Immature natural killer cell (primary cell): ENCODE measurements at regions not wholly inside any gene's neighbourhood (a gene's known extent, or its start where the extent isn't known, plus 50 kb on each side); places are given as distances from the start of the nearest gene placed in this dataset.
"Not testable (repeated sequence)": the region's sequence is repeated elsewhere in the genome, so short reads cannot be mapped to it uniquely, and the experiment has no call there.

Experiments
- DNase-seq, 3 donors: peaks; one replicate each; pipeline ENCODE4 v3.0.0; 2022; ENCODE audit warnings: mixed read lengths in 1 of 3
- H3K27ac Mint-ChIP-seq, 6 donors: one replicate each; pipeline ENCODE4 v1.8.0; 2020; ENCODE audit warnings: mixed read lengths in 6 of 6, mild to moderate bottlenecking in 5 of 6, inconsistent platforms in 4 of 6, moderate library complexity in 3 of 6
- H3K27me3 Mint-ChIP-seq, 3 donors: one replicate each; pipeline ENCODE4 v1.8.0; 2020 to 2021; ENCODE audit warnings: low read depth in 3 of 3, mild to moderate bottlenecking in 3 of 3, mixed read lengths in 3 of 3, moderate library complexity in 3 of 3, inconsistent platforms in 1 of 3
- H3K36me3 Mint-ChIP-seq, 3 donors: one replicate each; pipeline ENCODE4 v1.8.0; 2020; ENCODE audit warnings: mixed read lengths in 3 of 3, inconsistent platforms in 2 of 3, mild to moderate bottlenecking in 2 of 3
- H3K4me1 Mint-ChIP-seq, 2 donors: one replicate each; pipeline ENCODE4 v1.8.0; 2020; ENCODE audit warnings: inconsistent platforms in 2 of 2, mild to moderate bottlenecking in 2 of 2, mixed read lengths in 2 of 2, moderate library complexity in 1 of 2
- H3K4me3 Mint-ChIP-seq, 5 donors: one replicate each; pipeline ENCODE4 v1.8.0; 2020; ENCODE audit warnings: mild to moderate bottlenecking in 5 of 5, mixed read lengths in 5 of 5, inconsistent platforms in 3 of 5, moderate library complexity in 3 of 5
- H3K9me3 Mint-ChIP-seq, 6 donors: one replicate each; pipeline ENCODE4 v1.8.0; 2020; ENCODE audit warnings: mild to moderate bottlenecking in 6 of 6, mixed read lengths in 6 of 6, inconsistent platforms in 4 of 6, moderate library complexity in 3 of 6

DNA sequence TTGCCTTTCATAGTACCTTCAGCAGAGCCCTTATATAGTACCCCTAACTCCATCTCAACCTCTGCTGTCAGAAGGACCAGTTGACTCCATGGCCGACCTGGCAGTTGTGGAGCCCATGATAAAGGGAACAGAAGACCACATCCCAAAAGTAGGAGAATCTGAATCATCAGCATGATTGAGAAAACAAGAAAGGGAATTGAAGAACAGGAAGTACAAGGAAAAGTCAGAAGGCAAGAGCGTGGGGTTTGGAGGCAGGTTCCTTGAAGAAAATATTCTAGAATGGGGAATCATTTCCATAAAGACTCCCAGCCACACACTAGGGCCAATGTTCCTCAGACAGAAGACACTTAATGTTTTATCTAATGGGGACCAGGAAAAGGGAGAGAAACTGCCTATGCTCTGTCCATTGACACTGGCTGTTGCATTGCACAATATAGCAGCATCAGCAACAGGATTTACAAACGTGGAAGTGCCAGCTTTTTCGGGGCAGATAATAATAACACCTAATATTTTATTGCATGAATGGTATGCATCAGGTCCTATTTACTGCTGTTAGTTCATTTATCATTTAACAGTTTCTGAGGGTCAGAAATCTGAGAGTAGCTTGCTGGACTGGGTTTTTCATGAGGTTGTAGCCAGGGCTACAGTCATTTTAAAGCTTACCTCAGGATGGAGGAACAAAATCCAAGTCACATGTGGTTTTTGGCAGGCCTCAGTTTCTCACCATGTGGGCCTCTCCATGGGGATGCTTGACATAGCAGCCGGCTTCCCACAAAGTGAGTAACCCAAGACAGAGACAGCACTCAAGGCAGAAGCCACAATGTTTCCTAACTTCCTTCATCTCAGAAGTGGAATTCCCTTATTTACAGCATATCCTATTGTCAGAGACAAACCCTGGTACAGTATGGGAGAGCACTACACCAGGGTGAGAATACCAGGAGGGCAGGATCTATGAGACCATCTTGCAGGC is 483.4 kb downstream of the PLPP3 start:
- Mint-ChIP-seq H3K4me3 (no peak overlapping the region), H3K27ac (no peak overlapping the region), H3K9me3 (peaks cover 0 to 2% (median under 1%) of the 10 kb centered on the region in 6 donors), H3K4me1 (no peaks in the 10 kb centered on the region), H3K36me3 (no peaks in the 10 kb centered on the region), H3K27me3 (peaks cover 2 to 3% (median 2%) of the 10 kb centered on the region in 3 donors)
- DNase-seq, result no peak

DNA sequence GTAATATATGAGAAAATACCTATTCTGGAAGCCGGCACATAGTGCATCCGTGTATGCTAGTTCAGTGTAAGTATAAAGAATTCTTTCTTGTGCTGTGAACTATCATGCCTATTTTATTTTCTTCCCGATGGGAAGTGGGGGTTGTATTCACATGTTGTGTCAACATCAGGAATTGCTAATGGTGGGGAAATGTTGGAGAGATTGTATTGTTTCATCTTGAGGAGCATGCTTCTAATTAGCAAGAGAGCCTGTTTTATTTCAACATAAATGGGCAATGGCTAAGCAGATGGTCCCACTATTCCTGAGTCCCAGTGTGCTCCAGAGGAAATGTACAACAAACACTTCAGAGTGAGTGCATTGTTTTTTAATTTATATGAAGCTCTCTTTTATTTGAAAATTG is 485.2 kb downstream of the PLPP3 start:
- Mint-ChIP-seq H3K4me1 (no peaks in the 10 kb centered on the region), H3K9me3 (peaks cover 0 to 1% (median under 1%) of the 10 kb centered on the region in 6 donors), H3K27ac (no peak overlapping the region), H3K27me3 (peaks cover under 1 to 2% (median 2%) of the 10 kb centered on the region in 3 donors), H3K4me3 (no peak overlapping the region), H3K36me3 (no peaks in the 10 kb centered on the region)
- no peak for DNase-seq

DNA sequence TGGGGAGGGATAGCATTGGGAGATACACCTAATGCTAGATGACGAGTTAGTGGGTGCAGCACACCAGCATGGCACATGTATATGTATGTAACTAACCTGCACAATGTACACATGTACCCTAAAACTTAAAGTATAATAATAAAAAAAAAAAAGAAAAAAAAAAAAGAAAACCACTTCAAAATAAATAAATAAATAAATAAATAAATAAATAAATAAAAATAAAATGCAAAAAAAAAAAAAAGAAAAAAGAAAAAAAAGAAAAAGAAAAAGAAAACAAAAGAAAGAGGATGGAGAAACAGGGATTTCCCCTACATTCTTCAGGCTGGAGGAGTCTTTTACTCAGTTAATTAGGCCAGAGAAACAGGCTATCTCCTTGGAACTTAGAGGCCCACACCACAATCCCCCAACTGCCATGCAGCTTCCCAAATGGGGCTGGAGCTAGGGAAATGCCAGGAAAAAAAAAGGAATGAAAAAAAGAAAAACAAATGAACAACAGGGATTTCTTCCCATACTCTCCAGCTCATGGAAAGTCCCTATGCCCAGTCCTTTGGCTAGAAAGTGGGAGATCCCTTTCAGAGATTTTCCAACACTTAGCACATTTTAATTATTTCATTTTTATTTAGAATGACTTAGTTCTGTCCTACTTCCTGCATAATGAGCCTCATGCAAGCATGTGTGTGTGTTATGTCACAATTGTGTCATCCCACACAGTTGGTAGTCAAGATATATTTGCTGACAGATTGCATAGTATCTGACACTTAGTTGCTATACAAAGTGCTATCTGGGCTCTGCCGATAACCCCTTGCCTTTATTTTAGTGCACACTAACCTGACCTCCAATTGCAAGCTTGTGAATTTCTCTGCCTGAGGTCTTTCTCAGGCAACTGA is 486.4 kb downstream of the PLPP3 start:
- Mint-ChIP-seq H3K4me3 (no peak overlapping the region), H3K27me3 (peaks cover 0 to 2% (median 2%) of the 10 kb centered on the region in 3 donors), H3K9me3 (peaks cover 0 to 10% (median 2%) of the 10 kb centered on the region in 6 donors), H3K4me1 (no peaks in the 10 kb centered on the region), H3K36me3 (no peaks in the 10 kb centered on the region), H3K27ac (no peak overlapping the region)
- DNase-seq, result no peak

DNA sequence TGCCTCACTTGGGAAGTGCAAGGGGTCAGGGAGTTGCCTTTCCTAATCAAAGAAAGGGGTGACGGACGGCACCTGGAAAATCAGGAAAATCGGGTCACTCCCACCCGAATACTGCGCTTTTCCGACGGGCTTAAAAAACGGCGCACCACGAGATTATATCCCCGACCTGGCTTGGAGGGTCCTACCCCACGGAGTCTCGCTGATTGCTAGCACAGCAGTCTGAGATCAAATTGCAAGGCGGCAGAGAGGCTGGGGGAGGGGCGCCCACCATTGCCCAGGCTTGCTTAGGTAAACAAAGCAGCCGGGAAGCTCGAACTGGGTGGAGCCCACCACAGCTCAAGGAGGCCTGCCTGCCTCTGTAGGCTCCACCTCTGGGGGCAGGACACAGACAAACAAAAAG is 489.5 kb downstream of the PLPP3 start:
- DNase-seq, H3K27me3 Mint-ChIP-seq, H3K36me3 Mint-ChIP-seq, H3K4me1 Mint-ChIP-seq, H3K4me3 Mint-ChIP-seq, H3K27ac Mint-ChIP-seq: not testable (repeated sequence)
- peaks cover 0 to 15% (median 6%) of the 10 kb centered on the region in 6 donors for H3K9me3 Mint-ChIP-seq

DNA sequence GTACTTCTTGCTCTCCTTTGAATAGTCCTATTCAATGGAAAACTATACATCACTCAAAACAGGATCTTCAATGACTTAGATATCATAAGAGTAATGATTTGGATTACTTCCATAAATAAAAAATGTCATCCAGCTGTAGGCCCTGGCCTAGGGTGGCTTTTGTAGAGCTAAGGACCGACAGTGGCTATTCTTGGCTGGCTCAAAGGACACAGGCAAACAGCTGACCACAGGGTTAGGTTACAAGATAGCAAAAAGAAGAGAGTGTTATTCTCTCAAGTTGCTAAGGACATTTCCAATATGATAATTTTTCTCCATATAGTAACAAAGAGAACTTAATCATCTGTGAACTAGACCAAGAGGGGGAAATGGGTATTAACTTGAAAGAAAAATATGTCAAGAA is 495.1 kb downstream of the PLPP3 start:
- Mint-ChIP-seq H3K4me3 (no peak overlapping the region), H3K27me3 (peaks cover 0 to 5% (median 0%) of the 10 kb centered on the region in 3 donors), H3K27ac (no peak overlapping the region), H3K36me3 (no peaks in the 10 kb centered on the region), H3K9me3 (peaks cover 0 to 15% (median 6%) of the 10 kb centered on the region in 6 donors), H3K4me1 (no peaks in the 10 kb centered on the region)
- DNase-seq, result no peak

DNA sequence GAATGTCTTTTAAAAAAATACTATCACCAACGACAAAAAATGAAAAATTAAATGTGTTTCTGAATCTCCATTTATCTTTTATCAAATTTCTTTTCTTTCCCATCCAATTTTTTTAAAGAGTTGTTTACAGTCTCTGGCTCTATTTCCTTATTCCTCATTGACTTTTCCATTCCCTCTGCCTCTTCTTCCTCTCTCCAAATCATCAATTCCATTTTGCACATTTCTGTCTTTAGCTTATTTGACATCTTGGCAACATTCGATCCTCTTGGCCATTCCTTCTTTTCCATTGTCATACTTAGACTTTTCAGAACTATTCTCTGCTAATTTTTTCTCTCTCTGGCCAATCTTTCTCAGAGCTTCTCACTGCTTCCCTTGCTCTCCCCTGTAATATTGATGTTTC is 497.6 kb downstream of the PLPP3 start:
- no peak overlapping the region for H3K27ac Mint-ChIP-seq
- H3K36me3 Mint-ChIP-seq, result no peaks in the 10 kb centered on the region
- peaks cover 0 to 5% (median under 1%) of the 10 kb centered on the region in 6 donors for H3K9me3 Mint-ChIP-seq
- peaks cover 0 to 5% (median 0%) of the 10 kb centered on the region in 3 donors for H3K27me3 Mint-ChIP-seq
- H3K4me3 Mint-ChIP-seq, result no peak overlapping the region
- no peak for DNase-seq
- H3K4me1 Mint-ChIP-seq, result no peaks in the 10 kb centered on the region

DNA sequence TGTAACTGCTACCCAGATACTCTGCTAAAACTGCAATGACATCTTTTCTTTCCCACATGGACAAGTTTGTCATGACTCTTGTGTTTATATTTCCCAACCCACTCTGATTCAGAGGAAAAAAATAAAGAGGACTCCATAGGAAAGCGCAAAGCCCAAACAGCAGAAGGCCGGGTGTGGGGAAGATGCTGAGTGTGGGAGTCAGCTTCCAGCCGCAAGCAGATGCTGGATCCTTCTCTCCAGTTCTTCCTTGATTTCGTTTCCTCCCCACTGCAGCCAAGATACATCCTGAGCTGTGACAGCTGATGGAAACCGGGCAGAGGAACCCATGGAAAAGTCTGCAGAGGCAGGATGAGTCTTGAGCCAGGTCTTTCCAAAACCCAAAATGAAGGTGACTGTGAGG is 498.2 kb downstream of the PLPP3 start:
- no peaks in the 10 kb centered on the region for H3K4me1 Mint-ChIP-seq
- H3K4me3 Mint-ChIP-seq, result no peak overlapping the region
- DNase-seq, result no peak
- H3K27me3 Mint-ChIP-seq, result peaks cover 0 to 5% (median 0%) of the 10 kb centered on the region in 3 donors
- peaks cover 0 to 5% (median 0%) of the 10 kb centered on the region in 6 donors for H3K9me3 Mint-ChIP-seq
- no peaks in the 10 kb centered on the region for H3K36me3 Mint-ChIP-seq
- no peak overlapping the region for H3K27ac Mint-ChIP-seq

DNA sequence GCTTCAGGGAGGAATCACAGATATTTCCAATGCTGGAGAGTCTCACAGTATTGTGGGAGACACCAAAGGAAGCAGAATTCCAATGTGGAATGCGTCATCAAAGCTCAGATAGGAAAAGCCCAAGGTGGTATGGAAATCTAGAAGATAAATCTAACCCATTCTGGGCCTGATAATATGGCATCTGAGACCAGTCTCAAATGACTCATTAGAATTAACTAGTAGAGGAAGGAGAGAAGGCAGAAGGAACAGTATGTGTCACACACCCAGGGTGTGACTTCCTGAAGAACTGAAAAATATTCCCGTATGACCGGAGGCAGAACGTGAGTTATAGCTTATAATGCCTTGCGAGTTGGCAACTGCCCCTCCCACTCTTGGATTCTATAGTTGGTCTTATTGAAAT is 499.2 kb downstream of the PLPP3 start:
- no peaks in the 10 kb centered on the region for H3K4me1 Mint-ChIP-seq
- no peaks in the 10 kb centered on the region for H3K36me3 Mint-ChIP-seq
- peaks cover 0 to 3% (median under 1%) of the 10 kb centered on the region in 6 donors for H3K9me3 Mint-ChIP-seq
- no peak overlapping the region for H3K27ac Mint-ChIP-seq
- DNase-seq, result no peak
- peaks cover 0 to 5% (median 0%) of the 10 kb centered on the region in 3 donors for H3K27me3 Mint-ChIP-seq
- no peak overlapping the region for H3K4me3 Mint-ChIP-seq

DNA sequence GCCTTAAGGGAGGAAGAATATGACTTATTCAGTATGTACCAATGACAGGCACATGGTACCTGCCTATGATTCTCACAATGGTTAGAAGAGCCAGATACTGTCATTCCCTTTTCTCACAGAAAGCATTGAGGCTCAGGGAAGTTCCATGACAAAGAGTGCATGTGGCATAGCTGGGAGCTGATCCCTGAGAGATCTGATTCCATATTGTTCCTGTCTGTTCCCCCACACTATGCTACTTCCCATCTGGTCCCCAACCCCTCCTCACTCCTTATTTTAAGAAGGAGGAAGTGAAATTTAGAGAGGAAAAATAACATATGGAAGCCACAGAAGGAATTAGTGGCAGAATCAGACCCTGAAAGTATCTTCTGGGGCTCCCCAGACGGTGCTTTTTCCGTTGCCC is 500.0 kb downstream of the PLPP3 start:
- Mint-ChIP-seq H3K27ac (no peak overlapping the region), H3K4me3 (no peak overlapping the region), H3K4me1 (no peaks in the 10 kb centered on the region), H3K9me3 (peaks cover 0 to 2% (median 0%) of the 10 kb centered on the region in 6 donors), H3K36me3 (no peaks in the 10 kb centered on the region), H3K27me3 (no peaks in the 10 kb centered on the region)
- DNase-seq, result no peak

DNA sequence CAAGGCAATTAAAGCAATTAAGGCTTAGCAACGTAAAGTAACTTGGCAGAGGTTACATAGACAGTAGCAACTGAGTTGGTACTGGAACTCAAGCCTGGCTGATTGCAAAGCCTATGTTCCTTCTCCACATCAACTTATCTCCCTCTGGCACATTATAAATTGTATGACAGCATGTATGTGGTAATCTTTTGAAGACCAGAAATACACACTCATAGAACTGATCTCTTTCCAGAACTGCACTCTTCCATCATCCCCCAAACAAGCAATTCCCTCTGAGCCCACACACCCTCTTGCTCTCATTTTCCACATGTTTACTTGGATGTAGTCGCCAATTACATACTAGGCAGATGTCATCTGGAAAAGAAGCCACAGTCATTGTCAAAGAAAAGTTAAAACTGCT is 502.2 kb downstream of the PLPP3 start:
- no peak for DNase-seq
- H3K27me3 Mint-ChIP-seq, result no peaks in the 10 kb centered on the region

DNA sequence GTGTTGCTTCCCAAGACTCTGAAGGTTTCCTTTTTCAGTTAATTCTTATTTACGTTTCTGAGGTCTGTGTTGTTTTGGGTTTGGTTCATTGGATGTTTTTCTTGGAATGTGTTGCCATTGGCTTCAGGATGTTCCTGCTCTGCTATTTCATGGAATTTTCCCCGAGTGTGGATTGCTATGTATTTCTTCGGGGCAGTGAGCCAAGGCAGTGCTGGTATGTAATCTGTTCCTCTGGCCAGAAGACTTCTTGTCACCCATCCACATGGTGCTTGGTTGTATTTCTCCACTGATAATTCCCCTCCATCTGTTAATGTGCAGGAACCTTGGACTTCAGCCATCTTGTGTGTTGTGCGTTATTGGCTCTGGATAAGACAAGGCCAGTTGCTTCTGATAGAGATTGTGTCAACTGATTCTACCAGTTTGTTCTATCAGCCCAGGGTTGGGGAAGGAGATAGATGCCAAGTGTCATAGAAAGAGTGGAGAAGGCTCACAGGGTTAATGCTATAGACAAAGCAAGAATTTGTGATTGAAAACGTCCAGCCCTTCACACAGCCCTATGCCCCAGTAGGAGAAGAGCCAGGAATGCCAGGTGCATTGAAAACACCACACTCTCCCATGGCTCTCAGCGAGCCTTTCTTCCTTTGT is 505.2 kb downstream of the PLPP3 start:
- DNase-seq, result no peak
- no peak overlapping the region for H3K27ac Mint-ChIP-seq
- H3K4me1 Mint-ChIP-seq, result no peaks in the 10 kb centered on the region
- peaks cover 0 to 7% (median under 1%) of the 10 kb centered on the region in 6 donors for H3K9me3 Mint-ChIP-seq
- no peak overlapping the region for H3K4me3 Mint-ChIP-seq
- H3K27me3 Mint-ChIP-seq, result peaks cover 0 to 1% (median 0%) of the 10 kb centered on the region in 3 donors
- H3K36me3 Mint-ChIP-seq, result no peaks in the 10 kb centered on the region

More for the DNA sequence above, 502.2 kb downstream of the PLPP3 start:
- Mint-ChIP-seq H3K4me1 (no peaks in the 10 kb centered on the region), H3K9me3 (peaks cover 0 to 7% (median under 1%) of the 10 kb centered on the region in 6 donors), H3K36me3 (no peaks in the 10 kb centered on the region), H3K27ac (no peak overlapping the region), H3K4me3 (no peak overlapping the region)

DNA sequence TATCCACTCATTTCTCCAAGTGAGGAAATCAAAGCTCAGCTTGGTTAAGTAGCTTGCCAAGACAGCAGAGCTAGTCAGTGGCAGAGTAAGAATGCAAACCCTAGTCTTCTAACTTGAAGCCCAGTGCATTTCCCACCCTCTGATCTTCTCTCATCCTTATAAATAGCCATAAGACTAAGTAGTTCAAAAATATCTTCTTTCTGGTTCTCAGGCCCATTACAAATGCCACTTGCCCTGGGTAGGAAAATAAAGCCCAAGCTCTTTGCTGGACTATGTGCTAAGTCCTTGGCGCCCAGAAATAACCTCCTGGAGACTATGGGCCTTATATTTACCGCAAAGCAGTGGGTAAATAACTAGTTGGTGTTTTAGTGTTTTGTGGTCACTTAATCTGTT is 505.8 kb downstream of the PLPP3 start:
- Mint-ChIP-seq H3K36me3 (no peaks in the 10 kb centered on the region), H3K4me3 (no peak overlapping the region), H3K9me3 (peaks cover 0 to 7% (median under 1%) of the 10 kb centered on the region in 6 donors), H3K27ac (no peak overlapping the region), H3K4me1 (no peaks in the 10 kb centered on the region), H3K27me3 (peaks cover 0 to 1% (median 0%) of the 10 kb centered on the region in 3 donors)
- no peak for DNase-seq

DNA sequence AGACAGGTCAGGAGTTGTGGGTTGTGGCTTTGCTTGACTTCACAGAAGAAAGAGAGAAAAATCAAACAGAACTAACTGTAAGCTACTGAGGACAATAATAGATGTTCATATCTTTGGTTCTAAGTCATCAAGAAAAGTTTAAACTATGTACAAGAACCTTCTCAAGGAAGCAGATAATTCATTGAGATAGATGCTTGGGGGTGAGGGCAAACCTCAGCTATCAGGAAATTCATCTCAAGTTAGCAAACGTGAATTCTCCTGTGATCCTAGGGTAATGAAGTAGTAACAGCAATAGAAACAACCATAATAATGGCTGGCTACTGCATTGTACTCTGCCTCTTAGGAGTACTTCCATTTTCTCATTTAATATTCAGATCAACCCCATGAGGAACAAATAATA is 506.2 kb downstream of the PLPP3 start:
- H3K27ac Mint-ChIP-seq, result no peak overlapping the region
- H3K4me3 Mint-ChIP-seq, result no peak overlapping the region
- H3K36me3 Mint-ChIP-seq, result no peaks in the 10 kb centered on the region
- peaks cover 0 to 1% (median 0%) of the 10 kb centered on the region in 3 donors for H3K27me3 Mint-ChIP-seq
- no peaks in the 10 kb centered on the region for H3K4me1 Mint-ChIP-seq
- DNase-seq, result no peak
- peaks cover 0 to 7% (median under 1%) of the 10 kb centered on the region in 6 donors for H3K9me3 Mint-ChIP-seq
